ENCODE measurements at regions not wholly inside any gene's neighbourhood (a gene's known extent, or its start where the extent isn't known, plus 50 kb on each side); places are given as distances from the start of the nearest gene placed in this dataset.
A peak's percentile ranks its signal among the peaks of the same experiment; 100 is the strongest.

- DNase-seq (ENCODE audit: low read depth), result no peak
- H3K4me3 ChIP-seq (replicated peaks; ENCODE audit: low read depth, low read length), result no peak overlapping the region
- no peak for TF ChIP-seq CTCF (IDR thresholded peaks at IDR 0.05; ENCODE audit: low read length, missing control alignments)
Observed at GRCh38 chr21:27831177-27831576, 864.3 kb upstream of the ADAMTS5 start.

GRCh38 chr21:27827972-27828371 lies 861.1 kb upstream of the ADAMTS5 start:
- no peak for DNase-seq (ENCODE audit: low read depth)
- H3K4me3 ChIP-seq (replicated peaks; ENCODE audit: low read depth, low read length), result no peak overlapping the region

GRCh38 chr21:27825035-27825434 lies 858.1 kb upstream of the ADAMTS5 start:
- H3K4me3 ChIP-seq (replicated peaks; ENCODE audit: low read depth, low read length), result no peak overlapping the region
- TF ChIP-seq CTCF (IDR thresholded peaks at IDR 0.05; ENCODE audit: low read length, missing control alignments), result no peak
- no peak for DNase-seq (ENCODE audit: low read depth)

More at GRCh38 chr21:27827972-27828371, 861.1 kb upstream of the ADAMTS5 start:
- no peak for TF ChIP-seq CTCF (IDR thresholded peaks at IDR 0.05; ENCODE audit: low read length, missing control alignments)

- DNase-seq (ENCODE audit: low read depth), result no peak
Observed at GRCh38 chr21:27823652-27824201, 856.8 kb upstream of the ADAMTS5 start.

DNA sequence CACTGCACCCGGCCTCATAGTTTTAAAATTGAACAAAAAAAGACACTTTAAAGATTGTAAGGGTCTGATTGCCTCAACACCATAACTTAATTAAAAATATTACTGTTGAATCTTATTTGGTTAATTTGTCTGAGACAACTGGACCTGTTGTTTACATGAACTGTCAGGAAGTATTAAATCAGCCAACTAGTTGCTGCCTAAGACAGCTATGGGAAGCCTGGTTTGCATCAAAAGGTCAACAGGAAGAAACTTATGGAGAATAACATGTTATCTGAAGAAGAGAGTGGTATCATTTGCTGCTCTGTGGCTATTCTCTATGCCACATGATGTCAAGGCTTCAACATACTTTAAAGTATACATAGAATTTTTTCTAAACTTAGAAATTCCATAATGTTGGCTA lies 853.5 kb upstream of the ADAMTS5 start:
- no peak overlapping the region for H3K4me3 ChIP-seq (replicated peaks; ENCODE audit: low read depth, low read length)
- no peak for DNase-seq (ENCODE audit: low read depth)
- no peak for TF ChIP-seq CTCF (IDR thresholded peaks at IDR 0.05; ENCODE audit: low read length, missing control alignments)

More at GRCh38 chr21:27823652-27824201, 856.8 kb upstream of the ADAMTS5 start:
- no peak overlapping the region for H3K4me3 ChIP-seq (replicated peaks; ENCODE audit: low read depth, low read length)
- no peak for TF ChIP-seq CTCF (IDR thresholded peaks at IDR 0.05; ENCODE audit: low read length, missing control alignments)

DNA sequence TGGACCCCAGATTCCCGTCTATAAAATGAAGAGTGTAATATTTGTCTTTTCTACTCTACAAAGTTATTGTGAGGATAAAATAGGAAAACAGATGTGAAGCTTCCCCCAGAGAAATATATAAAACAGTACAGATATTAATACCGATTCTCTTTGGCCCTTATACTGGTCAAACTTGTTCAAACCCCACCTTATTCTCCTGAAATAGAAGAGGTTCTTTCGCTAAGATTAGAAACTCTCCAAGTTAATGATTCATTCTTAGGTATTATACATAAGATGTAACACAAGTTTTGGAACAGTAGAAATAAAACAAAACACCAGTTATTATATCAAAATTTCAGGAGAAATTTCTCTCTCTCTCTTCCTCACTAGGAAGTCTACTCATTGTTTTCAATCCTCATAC lies 852.4 kb upstream of the ADAMTS5 start:
- no peak for DNase-seq (ENCODE audit: low read depth)
- H3K4me3 ChIP-seq (replicated peaks; ENCODE audit: low read depth, low read length), result no peak overlapping the region
- TF ChIP-seq CTCF (IDR thresholded peaks at IDR 0.05; ENCODE audit: low read length, missing control alignments), result no peak

DNA sequence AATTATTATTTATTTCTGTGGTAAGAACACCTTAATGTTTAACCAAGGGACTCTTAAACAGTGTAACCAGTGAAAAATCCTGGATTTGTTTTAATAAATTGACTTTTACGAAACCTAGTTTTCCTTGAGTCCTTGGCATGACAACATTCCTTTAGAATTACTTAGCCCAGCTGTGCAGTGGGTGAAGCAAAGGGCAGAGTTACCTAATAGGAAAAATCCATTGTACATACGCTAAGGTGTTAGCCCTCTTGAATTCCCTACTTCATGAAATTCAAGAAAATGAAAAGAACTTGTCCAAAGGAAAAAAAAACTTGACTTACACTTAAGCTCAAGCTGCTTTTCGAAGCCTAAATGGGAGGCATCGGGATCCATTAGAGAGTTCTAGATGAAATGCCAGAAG lies 852.0 kb upstream of the ADAMTS5 start:
- no peak for TF ChIP-seq CTCF (IDR thresholded peaks at IDR 0.05; ENCODE audit: low read length, missing control alignments)
- peak; percentile 36 for DNase-seq (ENCODE audit: low read depth)
- no peak overlapping the region for H3K4me3 ChIP-seq (replicated peaks; ENCODE audit: low read depth, low read length)
